ENCODE measurements at regions not wholly inside any gene's neighbourhood (a gene's known extent, or its start where the extent isn't known, plus 50 kb on each side); places are given as distances from the start of the nearest gene placed in this dataset.

GRCh38 chr7:136702913-136703312 is 165.5 kb upstream of the CHRM2 start:
- DNase-seq (no peak), ATAC-seq (no peak)
- Histone ChIP-seq H3K4me3 (no peak overlapping the region), H3K27me3 (no peaks in the 10 kb centered on the region), H3K27ac (no peak overlapping the region), H3K4me1 (no peaks in the 10 kb centered on the region), H3K36me3 (no peaks in the 10 kb centered on the region), H3K9me3 (no peaks in the 10 kb centered on the region)
- TF ChIP-seq, protein P1, sequence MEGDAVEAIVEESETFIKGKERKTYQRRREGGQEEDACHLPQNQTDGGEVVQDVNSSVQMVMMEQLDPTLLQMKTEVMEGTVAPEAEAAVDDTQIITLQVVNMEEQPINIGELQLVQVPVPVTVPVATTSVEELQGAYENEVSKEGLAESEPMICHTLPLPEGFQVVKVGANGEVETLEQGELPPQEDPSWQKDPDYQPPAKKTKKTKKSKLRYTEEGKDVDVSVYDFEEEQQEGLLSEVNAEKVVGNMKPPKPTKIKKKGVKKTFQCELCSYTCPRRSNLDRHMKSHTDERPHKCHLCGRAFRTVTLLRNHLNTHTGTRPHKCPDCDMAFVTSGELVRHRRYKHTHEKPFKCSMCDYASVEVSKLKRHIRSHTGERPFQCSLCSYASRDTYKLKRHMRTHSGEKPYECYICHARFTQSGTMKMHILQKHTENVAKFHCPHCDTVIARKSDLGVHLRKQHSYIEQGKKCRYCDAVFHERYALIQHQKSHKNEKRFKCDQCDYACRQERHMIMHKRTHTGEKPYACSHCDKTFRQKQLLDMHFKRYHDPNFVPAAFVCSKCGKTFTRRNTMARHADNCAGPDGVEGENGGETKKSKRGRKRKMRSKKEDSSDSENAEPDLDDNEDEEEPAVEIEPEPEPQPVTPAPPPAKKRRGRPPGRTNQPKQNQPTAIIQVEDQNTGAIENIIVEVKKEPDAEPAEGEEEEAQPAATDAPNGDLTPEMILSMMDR (IDR thresholded peaks at IDR 0.05), result no peak
- intact Hi-C loops (cut with DNase I), result no loop called here

DNA sequence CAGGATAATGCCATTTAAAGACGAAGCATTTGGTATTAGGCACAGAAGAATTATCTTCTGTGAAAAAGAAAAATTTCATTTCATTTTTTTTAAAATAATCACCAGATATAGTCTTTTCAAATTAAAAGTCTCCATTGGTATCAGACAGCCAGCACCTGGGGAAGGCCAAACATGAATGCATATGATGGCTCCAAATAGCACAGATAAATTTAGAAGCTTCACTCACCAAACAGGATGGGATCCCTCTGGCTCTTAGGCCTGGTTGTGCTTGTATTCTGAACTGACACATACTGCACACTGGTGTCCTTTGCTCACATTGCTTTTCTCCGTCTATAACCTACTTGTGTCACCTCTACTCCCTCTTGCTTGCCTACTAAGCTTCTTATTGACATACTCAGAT is 169.5 kb upstream of the CHRM2 start:
- intact Hi-C loops (cut with DNase I), result no loop called here
- ATAC-seq, result no peak

GRCh38 chr7:136698231-136698630 is 170.2 kb upstream of the CHRM2 start:
- no peak for ATAC-seq

More for the DNA sequence above, 169.5 kb upstream of the CHRM2 start:
- no peak overlapping the region for H3K4me3 ChIP-seq
- no peaks in the 10 kb centered on the region for H3K9me3 ChIP-seq
- no peaks in the 10 kb centered on the region for H3K36me3 ChIP-seq
- H3K27me3 ChIP-seq, result no peaks in the 10 kb centered on the region
- DNase-seq, result no peak
- H3K27ac ChIP-seq, result no peak overlapping the region
- no peaks in the 10 kb centered on the region for H3K4me1 ChIP-seq
- TF ChIP-seq, protein P1 (IDR thresholded peaks at IDR 0.05), result no peak

DNA sequence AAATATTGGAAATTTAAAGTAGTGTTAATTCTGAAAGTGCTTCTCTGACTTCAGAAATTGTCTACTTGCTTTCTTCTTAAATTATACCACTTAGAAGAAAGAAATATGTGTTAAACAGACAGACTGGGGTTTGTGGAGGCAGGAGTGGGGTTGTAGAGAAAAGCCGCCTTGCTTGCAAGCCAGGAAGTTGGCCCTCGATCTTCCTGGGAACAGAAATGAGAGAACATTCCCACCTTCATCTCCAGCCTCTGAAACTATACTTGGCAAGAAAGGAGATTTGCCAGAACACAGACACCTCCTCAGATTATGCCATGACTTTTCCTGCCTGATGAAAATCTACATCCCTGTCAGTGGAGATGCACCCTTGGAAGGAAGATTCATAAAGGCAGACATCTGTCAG is 171.2 kb upstream of the CHRM2 start:
- intact Hi-C loops (cut with DNase I), result no loop called here
- TF ChIP-seq, protein P1 (IDR thresholded peaks at IDR 0.05), result no peak

More at GRCh38 chr7:136698231-136698630, 170.2 kb upstream of the CHRM2 start:
- H3K36me3 ChIP-seq, result no peaks in the 10 kb centered on the region
- intact Hi-C loops (cut with DNase I), result no loop called here
- H3K27ac ChIP-seq, result no peak overlapping the region
- H3K27me3 ChIP-seq, result no peaks in the 10 kb centered on the region
- DNase-seq, result no peak
- H3K4me1 ChIP-seq, result no peaks in the 10 kb centered on the region
- no peaks in the 10 kb centered on the region for H3K9me3 ChIP-seq
- H3K4me3 ChIP-seq, result no peak overlapping the region
- TF ChIP-seq, protein P1 (IDR thresholded peaks at IDR 0.05), result no peak

GRCh38 chr7:136693166-136694119 is 175.0 kb upstream of the CHRM2 start:
- H3K4me3 ChIP-seq, result no peak overlapping the region
- TF ChIP-seq, protein P1 (IDR thresholded peaks at IDR 0.05), result no peak
- DNase-seq (no peak), ATAC-seq (no peak)
- no peaks in the 10 kb centered on the region for H3K36me3 ChIP-seq
- H3K27me3 ChIP-seq, result no peaks in the 10 kb centered on the region
- no peak overlapping the region for H3K27ac ChIP-seq
- no peaks in the 10 kb centered on the region for H3K4me1 ChIP-seq
- no peaks in the 10 kb centered on the region for H3K9me3 ChIP-seq
- intact Hi-C loops (cut with DNase I), result no loop called here

More for the DNA sequence above, 171.2 kb upstream of the CHRM2 start:
- no peaks in the 10 kb centered on the region for H3K27me3 ChIP-seq
- no peaks in the 10 kb centered on the region for H3K36me3 ChIP-seq
- no peak overlapping the region for H3K4me3 ChIP-seq
- H3K4me1 ChIP-seq, result no peaks in the 10 kb centered on the region
- H3K9me3 ChIP-seq, result no peaks in the 10 kb centered on the region
- no peak overlapping the region for H3K27ac ChIP-seq
- DNase-seq, result no peak
- ATAC-seq, result no peak

Data from left lung (tissue), 4 donors.